ENCODE measurements at regions not wholly inside any gene's neighbourhood (a gene's known extent, or its start where the extent isn't known, plus 50 kb on each side); places are given as distances from the start of the nearest gene placed in this dataset.

DNA sequence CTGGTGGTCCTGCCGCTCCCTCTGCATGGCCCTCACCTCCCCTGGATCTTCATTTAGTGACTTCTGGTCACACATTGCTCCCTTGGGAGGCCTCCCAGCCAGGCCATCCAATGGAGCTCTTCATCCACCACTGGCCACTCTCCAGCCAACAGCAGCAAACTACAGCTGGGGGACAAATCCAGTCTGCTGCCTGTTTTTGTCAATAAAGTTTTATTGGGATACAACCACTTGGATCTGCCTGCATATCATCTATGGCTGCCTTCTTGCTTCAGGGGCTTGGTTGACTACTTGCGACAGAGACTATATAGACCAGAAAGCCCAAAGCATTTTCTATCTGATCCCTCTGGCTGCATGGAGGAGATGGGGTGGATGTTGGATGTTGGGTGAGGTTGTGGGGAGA lies 156.6 kb upstream of the SULF2 start:
- no peaks in the 10 kb centered on the region for H3K9me3 ChIP-seq (ENCODE audit: low read depth, low read length, poor library complexity, severe bottlenecking)
- no peak for DNase-seq (ENCODE audit: low spot score)
- peaks cover 10% of the 10 kb centered on the region for H3K27me3 ChIP-seq (replicated peaks; ENCODE audit: insufficient read depth, low read depth, low read length, poor library complexity)
- ChIA-PET POLR2A (ENCODE audit: low non-redundant PET) (no interaction called here), CTCF (no interaction called here)
- no peaks in the 10 kb centered on the region for H3K36me3 ChIP-seq (ENCODE audit: insufficient read depth, low read length, poor library complexity, severe bottlenecking)
- H3K4me1 ChIP-seq (ENCODE audit: insufficient read depth, low read length, poor library complexity, severe bottlenecking), result no peaks in the 10 kb centered on the region
- BruUV-seq (replicated peaks), result no TSS peak
- intact Hi-C loops (cut with micrococcal nuclease; ENCODE audit: unreplicated experiment), result no loop called here
- no peak overlapping the region for H3K4me3 ChIP-seq (ENCODE audit: low read depth, low read length, poor library complexity, severe bottlenecking)
- TF ChIP-seq, protein P1, sequence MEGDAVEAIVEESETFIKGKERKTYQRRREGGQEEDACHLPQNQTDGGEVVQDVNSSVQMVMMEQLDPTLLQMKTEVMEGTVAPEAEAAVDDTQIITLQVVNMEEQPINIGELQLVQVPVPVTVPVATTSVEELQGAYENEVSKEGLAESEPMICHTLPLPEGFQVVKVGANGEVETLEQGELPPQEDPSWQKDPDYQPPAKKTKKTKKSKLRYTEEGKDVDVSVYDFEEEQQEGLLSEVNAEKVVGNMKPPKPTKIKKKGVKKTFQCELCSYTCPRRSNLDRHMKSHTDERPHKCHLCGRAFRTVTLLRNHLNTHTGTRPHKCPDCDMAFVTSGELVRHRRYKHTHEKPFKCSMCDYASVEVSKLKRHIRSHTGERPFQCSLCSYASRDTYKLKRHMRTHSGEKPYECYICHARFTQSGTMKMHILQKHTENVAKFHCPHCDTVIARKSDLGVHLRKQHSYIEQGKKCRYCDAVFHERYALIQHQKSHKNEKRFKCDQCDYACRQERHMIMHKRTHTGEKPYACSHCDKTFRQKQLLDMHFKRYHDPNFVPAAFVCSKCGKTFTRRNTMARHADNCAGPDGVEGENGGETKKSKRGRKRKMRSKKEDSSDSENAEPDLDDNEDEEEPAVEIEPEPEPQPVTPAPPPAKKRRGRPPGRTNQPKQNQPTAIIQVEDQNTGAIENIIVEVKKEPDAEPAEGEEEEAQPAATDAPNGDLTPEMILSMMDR (conservative IDR thresholded peaks at IDR 0.05; ENCODE audit: low read depth, low read length), result no peak
- TF ChIP-seq EZH2 (IDR thresholded peaks at IDR 0.05; ENCODE audit: borderline replicate concordance, low read depth, low read length, poor library complexity, severe bottlenecking), result no peak
- no peak overlapping the region for H3K27ac ChIP-seq (ENCODE audit: low read depth, low read length, poor library complexity, severe bottlenecking)

DNA sequence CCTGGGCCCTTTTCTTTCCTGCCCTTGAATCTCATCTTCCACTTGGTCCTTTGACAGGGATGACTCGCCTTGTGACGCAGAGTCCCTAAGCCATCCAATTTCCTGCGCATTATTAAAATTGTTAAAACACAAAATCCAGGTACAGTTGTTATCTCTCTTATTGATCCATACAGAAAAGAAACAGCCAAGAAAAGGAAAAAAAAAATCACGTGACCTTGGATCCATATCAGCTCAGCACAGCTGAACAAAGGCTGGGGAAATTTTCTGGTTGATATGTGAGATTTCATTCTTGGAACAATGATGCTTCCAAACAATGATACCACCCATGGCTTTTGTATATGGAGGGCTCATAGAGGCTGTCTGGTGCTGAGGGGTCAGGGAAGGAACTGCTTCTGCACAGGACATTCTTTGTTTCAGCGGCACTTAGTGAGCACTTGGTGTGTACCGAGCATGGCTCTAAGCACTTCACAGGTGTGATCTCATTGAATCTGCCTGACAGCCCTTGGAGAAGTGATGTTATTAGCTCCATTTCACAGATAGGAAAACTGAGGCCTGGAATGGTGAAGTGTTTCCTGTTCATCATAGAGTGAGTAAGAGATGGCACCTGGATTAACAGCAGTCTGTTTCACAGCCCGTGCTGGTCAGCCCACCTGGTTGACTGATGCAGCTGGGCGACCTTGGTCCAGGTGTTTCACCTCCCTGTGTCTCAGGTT lies 155.0 kb upstream of the SULF2 start:
- Histone ChIP-seq H3K27me3 (replicated peaks; ENCODE audit: insufficient read depth, low read depth, low read length, poor library complexity) (peaks cover 26% of the 10 kb centered on the region), H3K4me1 (ENCODE audit: insufficient read depth, low read length, poor library complexity, severe bottlenecking) (no peaks in the 10 kb centered on the region), H3K36me3 (ENCODE audit: insufficient read depth, low read length, poor library complexity, severe bottlenecking) (no peaks in the 10 kb centered on the region), H3K9me3 (ENCODE audit: low read depth, low read length, poor library complexity, severe bottlenecking) (no peaks in the 10 kb centered on the region), H3K27ac (ENCODE audit: low read depth, low read length, poor library complexity, severe bottlenecking) (no peak overlapping the region), H3K4me3 (ENCODE audit: low read depth, low read length, poor library complexity, severe bottlenecking) (no peak overlapping the region)
- intact Hi-C loops (cut with micrococcal nuclease; ENCODE audit: unreplicated experiment), result no loop called here
- DNase-seq (ENCODE audit: low spot score), result no peak
- BruUV-seq (replicated peaks), result no TSS peak
- ChIA-PET CTCF (no interaction called here), POLR2A (ENCODE audit: low non-redundant PET) (no interaction called here)
- TF ChIP-seq EZH2 (IDR thresholded peaks at IDR 0.05; ENCODE audit: borderline replicate concordance, low read depth, low read length, poor library complexity, severe bottlenecking), result no peak
- TF ChIP-seq, protein P1 (conservative IDR thresholded peaks at IDR 0.05; ENCODE audit: low read depth, low read length), result no peak

DNA sequence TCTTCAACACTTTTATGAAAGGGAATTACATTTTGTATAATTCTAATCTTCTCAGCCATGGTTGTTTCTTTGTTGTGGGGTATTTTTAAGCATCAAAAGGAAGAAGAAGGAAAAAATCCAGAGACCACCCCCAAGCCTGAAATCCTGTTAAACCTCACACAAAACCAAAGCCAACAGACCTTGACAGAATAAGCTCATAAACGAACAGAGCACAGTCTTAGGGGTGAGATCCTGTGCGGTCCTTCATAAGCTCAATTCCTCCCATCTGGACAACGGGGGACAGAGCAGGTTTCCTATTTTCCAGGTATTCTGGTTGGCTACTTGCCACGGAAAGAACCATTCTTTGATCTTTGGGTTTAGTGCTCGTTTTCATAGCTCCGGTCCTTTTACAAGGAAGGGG lies 151.3 kb upstream of the SULF2 start:
- H3K27me3 ChIP-seq (replicated peaks; ENCODE audit: insufficient read depth, low read depth, low read length, poor library complexity), result peaks cover 43% of the 10 kb centered on the region
- ChIA-PET CTCF (interaction anchor here (0.6 kb wide), 1 partner anchor 17 kb away, joined by 3 read pairs; no protein-coding TSS in a partner anchor), POLR2A (ENCODE audit: low non-redundant PET) (no interaction called here)
- H3K4me1 ChIP-seq (ENCODE audit: insufficient read depth, low read length, poor library complexity, severe bottlenecking), result no peaks in the 10 kb centered on the region
- H3K36me3 ChIP-seq (ENCODE audit: insufficient read depth, low read length, poor library complexity, severe bottlenecking), result no peaks in the 10 kb centered on the region
- no peak for DNase-seq (ENCODE audit: low spot score)
- H3K4me3 ChIP-seq (ENCODE audit: low read depth, low read length, poor library complexity, severe bottlenecking), result no peak overlapping the region
- no peak overlapping the region for H3K27ac ChIP-seq (ENCODE audit: low read depth, low read length, poor library complexity, severe bottlenecking)
- no peak for TF ChIP-seq EZH2 (IDR thresholded peaks at IDR 0.05; ENCODE audit: borderline replicate concordance, low read depth, low read length, poor library complexity, severe bottlenecking)
- TF ChIP-seq, protein P1 (conservative IDR thresholded peaks at IDR 0.05; ENCODE audit: low read depth, low read length), result no peak
- intact Hi-C loops (cut with micrococcal nuclease; ENCODE audit: unreplicated experiment), result no loop called here
- BruUV-seq (replicated peaks), result no TSS peak
- no peaks in the 10 kb centered on the region for H3K9me3 ChIP-seq (ENCODE audit: low read depth, low read length, poor library complexity, severe bottlenecking)

Measured in A673 (cell line).